HG03060 (cell line): ENCODE measurements at regions not wholly inside any gene's neighbourhood (a gene's known extent, or its start where the extent isn't known, plus 50 kb on each side); places are given as distances from the start of the nearest gene placed in this dataset.

Source experiments
- ATAC-seq: cut with Tn5 transposase; IDR thresholded peaks from one replicate; pipeline ENCODE4 v1.9.1; 2021; ENCODE audit warnings: low read depth, moderate number of reproducible peaks; ENCODE audit not compliant: unreplicated experiment

DNA sequence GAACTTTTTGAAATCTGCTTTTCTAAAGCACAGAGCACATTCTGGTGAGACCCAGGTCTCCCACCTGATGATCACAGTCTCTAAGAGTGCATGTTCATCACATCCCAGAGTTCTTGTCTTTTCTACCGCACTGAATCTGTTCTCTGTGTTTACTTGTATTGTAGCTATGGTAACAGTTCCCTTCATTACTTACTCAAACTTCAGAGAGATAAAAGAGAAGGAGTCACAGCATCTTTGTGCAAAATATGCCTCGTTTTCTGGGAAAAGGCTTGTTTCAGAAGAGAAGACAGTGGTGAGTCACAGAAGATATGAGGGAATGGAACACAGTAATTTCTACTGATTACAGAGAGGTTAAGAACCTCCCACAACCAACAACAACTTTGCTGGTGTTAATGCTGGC is 580.6 kb downstream of the PLA2G4A start:
- no peak for ATAC-seq

GRCh38 chr1:187411118-187411517 is 582.4 kb downstream of the PLA2G4A start:
- ATAC-seq = no peak

- no peak for ATAC-seq
These were observed 584.8 kb downstream of the PLA2G4A start for GRCh38 chr1:187413405-187414169.

DNA sequence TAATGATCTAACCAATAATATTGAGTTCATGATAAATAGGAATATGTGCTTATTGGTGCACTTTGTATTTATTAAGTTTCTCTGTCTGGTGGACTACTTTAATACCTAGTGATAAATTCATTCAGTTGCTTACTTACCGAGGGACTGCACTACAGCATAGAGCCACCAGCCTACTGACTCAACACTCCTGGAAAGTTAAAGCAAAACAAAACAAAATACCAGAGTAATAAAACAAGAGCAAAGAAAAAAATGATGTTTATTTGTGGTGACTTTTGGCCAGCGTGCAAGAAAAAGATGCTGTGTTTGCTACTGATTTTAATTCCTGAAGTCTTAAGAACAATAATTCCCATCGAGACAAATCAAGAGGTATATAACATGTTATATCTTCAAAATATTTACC is 586.3 kb downstream of the PLA2G4A start:
- no peak for ATAC-seq

- no peak for ATAC-seq
These were observed 588.8 kb downstream of the PLA2G4A start for GRCh38 chr1:187417520-187417919.

GRCh38 chr1:187433598-187433997 is 604.8 kb downstream of the PLA2G4A start:
- ATAC-seq = no peak

GRCh38 chr1:187442603-187443002 is 613.9 kb downstream of the PLA2G4A start:
- no peak for ATAC-seq

GRCh38 chr1:187443939-187444338 is 615.2 kb downstream of the PLA2G4A start:
- ATAC-seq = no peak

- ATAC-seq = no peak
These were observed 616.3 kb downstream of the PLA2G4A start for GRCh38 chr1:187445066-187445465.

DNA sequence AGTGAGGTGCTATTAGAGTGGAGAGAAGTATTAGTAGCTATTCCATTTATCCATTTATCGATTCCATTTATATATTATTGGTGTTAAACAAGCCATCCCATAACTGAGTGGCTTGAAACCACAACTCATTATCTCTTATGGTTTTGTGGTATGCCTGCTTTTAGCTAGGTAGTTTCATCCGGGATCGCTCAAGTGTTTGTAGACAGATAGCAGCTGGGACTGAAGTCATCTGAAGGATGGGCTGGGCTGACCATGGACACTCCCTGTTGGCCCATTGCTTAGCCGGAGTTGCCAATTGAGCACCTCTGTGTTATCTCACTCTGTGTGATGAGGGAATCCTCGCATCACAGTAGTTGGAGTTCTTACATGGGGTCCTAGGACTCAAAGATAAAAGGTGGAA is 622.5 kb downstream of the PLA2G4A start:
- no peak for ATAC-seq

GRCh38 chr1:187454010-187454409 is 625.3 kb downstream of the PLA2G4A start:
- no peak for ATAC-seq

GRCh38 chr1:187456446-187456845 is 627.7 kb downstream of the PLA2G4A start:
- no peak for ATAC-seq

DNA sequence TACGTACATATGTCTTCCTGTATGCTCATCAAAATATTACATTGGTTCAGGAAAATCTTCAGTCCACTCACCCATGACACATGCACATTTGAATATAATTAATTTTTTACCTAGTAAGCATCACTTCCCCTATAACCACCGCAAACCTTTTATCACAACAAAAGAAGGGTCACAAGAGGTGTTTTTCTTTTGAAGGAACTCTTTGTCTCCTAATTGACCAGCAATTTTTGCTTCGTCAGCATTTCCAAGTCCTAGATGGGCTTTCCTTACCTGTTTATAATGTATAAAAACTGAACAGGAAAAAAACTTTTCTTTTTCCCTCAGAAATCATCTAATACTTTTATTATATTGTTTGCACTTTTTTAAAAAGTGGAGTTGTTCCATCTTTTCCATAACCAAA is 631.3 kb downstream of the PLA2G4A start:
- no peak for ATAC-seq

- ATAC-seq = no peak
These were observed 635.6 kb downstream of the PLA2G4A start for GRCh38 chr1:187464320-187464719.

DNA sequence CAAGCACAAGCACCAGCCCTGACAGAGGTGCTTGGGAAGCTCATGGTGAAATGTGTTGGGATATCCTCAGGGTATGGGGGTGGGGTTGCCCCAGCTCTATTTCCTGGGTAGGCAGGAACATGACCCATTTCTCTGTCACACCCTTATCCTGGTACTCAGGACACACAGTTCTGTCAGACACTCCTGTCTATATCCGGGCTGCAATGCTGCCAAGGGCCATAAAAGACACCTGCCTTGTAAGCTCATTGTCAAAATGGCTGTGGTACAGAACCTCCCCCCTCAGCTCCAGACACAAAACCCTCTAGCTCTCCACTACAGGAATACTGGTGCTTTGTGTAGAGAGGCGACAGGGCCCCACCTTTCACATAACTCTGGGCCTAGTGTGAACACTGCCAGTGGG is 636.7 kb downstream of the PLA2G4A start:
- no peak for ATAC-seq

GRCh38 chr1:187469836-187470235 is 641.1 kb downstream of the PLA2G4A start:
- no peak for ATAC-seq

DNA sequence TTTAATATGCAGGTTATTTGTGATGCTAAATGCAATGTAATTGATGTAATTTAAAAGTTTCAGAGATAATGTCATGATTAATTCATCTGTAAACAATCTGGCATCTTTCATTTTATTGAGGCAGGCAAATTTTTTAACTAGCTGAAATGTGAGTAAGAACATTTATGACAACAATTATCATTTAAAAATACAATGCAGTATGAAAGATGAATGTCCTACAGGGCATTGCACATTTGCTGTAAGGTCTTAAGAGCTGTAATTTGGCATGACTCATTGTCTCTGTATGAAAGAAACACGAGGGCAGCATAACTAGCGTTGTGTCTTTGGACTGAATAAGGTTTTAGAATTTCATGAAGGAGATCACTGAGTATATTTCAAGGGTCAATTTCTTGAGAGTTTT is 642.8 kb downstream of the PLA2G4A start:
- no peak for ATAC-seq

- ATAC-seq = no peak
These were observed 645.6 kb downstream of the PLA2G4A start for GRCh38 chr1:187474336-187474735.

DNA sequence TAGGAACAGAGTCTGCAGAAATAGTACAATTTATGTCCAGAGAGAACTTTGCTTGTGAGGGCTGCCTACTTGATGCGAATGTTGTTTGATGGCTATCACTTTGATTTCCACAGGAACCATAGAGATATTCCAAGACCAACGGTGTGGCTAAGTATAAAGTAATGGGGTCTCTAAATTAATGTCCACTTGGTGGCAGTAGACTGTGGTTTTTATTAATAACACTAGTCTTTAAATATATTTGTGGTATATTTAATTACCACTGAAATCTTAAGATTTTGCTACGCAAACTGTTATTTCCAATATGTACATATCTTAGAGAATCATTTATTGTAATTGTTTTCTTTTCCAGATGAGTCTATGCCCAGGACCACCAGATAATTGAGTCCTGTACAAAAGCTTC is 647.9 kb downstream of the PLA2G4A start:
- no peak for ATAC-seq

DNA sequence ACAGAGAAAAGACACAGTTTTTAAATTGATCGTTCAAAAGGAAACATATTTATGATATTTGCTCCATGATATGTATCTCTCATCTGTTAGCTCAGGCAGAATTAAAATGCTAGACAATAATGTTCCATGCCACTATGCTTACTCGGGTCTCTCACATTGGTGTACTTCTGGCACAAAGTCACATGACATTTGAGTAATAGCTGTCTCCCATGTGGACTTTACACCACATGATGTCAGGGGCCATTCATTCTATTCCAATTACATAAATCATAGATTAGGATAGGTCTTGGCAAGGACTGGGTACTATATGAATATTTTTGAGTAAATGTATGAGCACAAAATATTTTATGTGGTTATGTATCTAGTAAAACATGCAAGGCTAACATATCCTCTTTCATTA is 648.4 kb downstream of the PLA2G4A start:
- ATAC-seq = no peak

DNA sequence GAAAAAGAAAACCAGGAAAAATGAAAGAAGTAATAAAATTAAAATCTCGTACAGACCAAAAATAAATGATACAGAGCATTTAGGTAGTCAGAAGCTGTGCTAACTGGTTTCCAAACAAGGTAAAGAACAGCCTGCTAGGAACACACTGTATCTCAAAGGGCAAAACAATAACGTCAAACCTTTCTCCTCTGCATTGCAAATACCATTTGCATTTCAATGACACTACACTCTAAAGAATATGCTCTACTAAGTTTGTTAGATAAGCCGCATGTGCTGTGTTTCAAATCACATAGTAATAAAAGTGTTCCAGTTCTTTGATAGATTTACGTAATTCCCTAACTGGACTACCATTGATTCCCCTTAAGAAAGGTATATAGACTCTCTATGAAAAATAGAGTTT is 648.8 kb downstream of the PLA2G4A start:
- ATAC-seq = no peak

DNA sequence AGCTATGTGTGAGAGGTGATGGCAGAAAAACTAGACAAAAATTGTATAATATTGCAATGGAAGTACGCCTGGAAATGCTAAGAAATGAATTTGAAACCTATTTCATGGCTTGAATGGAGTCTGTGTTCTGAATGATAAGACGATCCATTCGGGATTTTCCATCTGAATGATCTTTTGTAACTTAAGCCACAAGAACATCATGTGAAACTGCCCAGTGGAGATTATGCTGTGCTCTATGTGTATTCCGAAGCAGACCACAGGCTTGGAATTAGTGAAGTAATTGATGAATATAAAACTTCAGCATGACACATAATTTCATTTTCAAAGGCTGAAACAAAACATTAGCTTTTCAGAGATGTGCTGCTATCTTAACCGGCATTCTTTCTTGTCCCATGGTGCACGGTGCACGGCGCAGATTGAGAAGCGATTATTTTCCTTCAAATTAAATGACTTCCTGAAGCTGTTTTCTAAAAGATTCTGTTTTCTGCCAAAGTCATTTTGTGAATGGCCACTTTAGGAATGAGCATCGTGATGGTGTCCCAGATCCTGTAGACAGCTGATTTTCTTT is 652.9 kb downstream of the PLA2G4A start:
- no peak for ATAC-seq
